ENCODE measurements at regions not wholly inside any gene's neighbourhood (a gene's known extent, or its start where the extent isn't known, plus 50 kb on each side); places are given as distances from the start of the nearest gene placed in this dataset.

- DNase-seq, result no peak
These were observed 142.5 kb downstream of the RBFOX3 start for GRCh38 chr17:79468183-79468944.

DNA sequence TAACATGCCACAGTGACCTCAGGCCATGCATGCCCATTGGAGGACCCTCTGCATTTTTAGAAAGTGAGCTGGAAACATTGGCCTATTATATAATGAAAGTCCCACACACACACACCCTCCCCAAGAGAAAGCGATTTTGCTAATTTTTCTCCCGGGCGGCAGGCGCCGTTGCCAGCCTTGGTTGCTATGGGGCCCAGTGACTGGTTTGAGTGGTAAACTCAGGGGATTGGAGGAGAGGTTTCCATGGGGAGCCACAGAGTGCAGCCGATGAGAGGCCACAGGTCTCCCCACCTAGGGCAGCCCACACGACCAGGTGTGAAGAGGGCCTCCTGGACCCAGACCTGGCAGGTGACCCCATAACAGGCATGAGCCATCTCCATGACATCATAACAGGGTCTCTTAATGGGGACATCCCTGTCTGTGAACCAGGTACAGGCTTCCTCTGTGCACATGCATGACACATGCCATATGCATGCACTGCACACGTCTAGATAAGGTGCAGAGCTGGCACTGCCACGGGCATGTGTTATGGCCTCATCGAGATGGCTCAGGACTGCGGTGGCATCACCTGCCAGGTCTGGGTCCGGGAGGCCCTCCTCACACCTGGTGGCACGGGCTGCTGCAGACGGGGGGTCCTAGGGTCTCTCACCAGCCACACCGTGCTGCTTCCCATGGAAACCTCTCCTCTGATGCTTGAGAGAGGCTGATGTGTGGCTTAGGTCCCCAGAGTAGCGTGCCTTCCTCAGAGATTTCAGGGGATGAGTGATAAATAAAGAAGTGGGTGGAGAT is 144.1 kb downstream of the RBFOX3 start:
- no peak for DNase-seq

GRCh38 chr17:79465681-79466025 is 145.2 kb downstream of the RBFOX3 start:
- DNase-seq, result no peak

DNA sequence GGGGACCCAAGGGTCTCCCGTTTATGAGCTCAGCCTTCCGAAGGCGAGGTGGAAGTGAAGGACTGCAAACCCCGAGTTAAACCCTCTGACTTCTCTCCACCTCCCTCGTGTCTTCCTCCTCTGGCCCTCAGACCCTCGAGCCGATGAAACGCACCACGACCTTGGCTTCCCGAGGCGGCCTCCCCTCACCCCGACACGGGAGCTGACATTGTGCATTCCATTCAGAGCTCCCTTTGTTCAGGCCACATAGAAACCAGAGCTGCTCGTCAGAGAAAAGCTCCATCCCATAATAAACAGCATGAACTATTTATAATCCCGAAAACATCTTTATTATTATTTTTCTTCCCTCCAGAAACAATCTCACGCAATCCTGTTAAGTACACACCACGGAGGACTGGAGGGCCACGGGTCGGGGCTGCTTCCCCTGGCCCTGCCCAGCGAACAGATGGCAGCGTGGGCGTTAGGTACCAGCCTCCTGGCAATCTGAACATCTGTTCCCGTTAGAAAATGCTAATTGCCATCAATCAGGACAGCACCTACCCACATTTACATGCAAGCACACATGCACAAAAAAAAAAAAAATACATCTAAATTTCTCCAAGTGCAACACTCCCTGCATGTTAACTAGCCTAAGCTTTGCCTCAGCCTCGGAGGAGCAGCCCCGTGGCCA is 145.7 kb downstream of the RBFOX3 start:
- no peak for DNase-seq

DNA sequence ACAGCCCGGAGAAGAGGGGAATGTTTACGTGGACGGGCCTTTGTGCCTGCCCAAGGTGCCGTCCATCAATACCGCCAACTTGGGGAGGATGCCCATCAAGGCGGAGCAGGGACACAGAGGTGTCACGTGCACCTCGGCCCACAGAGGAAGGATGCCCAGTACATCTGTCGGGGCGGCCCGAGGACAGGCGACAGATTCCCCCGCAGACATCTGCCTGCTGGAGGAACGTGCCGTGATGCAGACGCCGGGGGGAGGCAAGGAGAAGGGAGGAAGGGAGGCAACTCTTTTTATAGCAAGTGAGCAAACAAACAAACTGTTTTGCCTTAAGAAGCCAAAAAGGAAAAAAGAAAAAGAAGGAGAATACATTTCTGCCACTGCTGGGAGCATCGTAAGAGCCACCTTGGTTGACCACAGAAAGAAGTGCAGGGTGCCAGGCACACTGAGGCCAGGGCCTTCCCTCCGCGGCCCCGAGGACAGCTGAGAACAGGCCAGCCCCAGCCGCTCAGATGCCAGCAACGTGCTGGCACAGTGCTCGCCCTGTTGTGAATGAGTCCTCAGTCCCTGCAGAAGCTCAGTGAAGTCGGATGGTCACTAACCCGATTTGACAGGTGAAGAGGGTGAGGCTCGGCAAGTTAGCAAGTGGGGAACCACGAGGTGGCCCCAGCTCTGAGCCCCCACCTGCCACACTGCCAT is 146.4 kb downstream of the RBFOX3 start:
- DNase-seq, result no peak

DNA sequence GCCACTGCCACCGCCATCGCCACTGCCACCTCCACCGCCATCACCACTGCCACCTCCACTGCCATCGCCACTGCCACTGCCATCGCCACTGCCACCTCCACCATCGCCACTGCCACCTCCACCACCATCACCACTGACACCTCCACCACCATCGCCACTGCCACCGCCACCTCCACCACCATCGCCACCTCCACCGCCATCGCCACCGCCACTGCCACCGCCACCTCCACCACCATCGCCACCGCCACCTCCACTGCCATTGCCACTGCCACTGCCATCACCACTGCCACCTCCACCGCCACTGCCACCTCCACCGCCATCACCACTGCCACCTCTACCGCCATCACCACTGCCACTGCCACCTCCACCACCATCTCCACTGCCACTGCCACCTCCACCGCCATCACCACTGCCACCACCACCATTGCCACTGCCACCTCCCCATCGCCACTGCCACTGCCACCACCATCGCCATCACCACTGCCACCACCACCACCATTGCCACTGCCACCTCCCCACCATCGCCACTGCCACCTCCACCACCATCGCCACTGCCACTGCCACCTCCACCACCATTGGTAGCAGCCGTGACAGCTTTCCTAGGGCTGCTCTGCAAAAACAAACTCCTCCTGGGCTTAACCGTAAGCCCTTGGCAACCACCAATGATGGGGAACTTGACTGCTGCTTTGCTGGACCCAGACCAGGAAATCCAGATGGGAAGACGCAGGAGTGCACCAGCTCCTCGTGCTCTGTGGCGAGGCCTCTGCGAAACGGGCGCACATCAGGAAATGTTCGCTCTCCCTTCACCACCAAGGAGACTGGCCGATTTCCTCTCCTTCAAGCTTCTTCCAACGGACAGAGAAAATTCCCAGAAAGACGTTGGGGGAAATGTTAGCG is 147.2 kb downstream of the RBFOX3 start:
- no peak for DNase-seq

- DNase-seq, result no peak
These were observed 149.8 kb downstream of the RBFOX3 start for GRCh38 chr17:79461041-79461440.

GRCh38 chr17:79459846-79460245 is 151.0 kb downstream of the RBFOX3 start:
- no peak for DNase-seq

GRCh38 chr17:79459003-79459655 is 151.7 kb downstream of the RBFOX3 start:
- no peak for DNase-seq

- no peak for DNase-seq
These were observed 152.5 kb downstream of the RBFOX3 start for GRCh38 chr17:79458356-79458755.

DNA sequence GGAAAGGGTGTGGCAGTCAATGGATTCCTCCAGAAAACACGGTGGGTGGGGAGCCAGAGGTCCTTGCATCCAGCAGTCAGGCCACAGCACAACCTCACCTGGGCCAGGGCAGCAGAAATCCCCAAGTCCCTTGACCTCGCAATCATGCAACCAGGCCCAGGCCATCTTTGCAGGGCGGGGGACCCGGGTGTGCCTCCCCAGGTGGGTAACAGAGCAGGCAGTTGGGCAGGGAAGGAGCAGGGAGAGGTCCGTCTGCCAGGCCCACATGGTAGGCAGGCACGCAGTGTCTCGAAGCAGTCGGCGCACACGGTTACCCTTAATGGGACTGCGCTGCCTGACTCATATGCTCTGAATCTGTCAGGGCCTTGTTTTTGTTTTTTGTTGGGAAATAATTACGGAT is 153.0 kb downstream of the RBFOX3 start:
- DNase-seq, result no peak

GRCh38 chr17:79457376-79457775 is 153.5 kb downstream of the RBFOX3 start:
- DNase-seq, result no peak

DNA sequence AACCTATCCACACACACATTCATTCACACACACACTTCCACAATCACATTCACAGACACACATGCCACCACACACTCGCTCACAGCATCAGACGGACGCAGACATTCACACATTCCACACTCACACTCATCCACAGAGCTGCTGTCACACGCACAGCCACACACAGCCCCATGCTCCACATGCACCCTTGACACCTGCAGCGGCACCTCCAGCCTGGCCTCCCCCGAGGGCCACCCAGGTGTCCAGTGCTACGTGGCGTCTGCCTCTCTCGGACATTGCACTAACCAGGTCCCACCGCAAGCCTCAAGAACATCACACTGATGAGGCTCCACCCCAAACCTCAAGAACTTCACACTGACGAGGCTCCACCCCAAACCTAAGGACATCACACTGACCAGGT is 155.2 kb downstream of the RBFOX3 start:
- DNase-seq, result no peak

DNA sequence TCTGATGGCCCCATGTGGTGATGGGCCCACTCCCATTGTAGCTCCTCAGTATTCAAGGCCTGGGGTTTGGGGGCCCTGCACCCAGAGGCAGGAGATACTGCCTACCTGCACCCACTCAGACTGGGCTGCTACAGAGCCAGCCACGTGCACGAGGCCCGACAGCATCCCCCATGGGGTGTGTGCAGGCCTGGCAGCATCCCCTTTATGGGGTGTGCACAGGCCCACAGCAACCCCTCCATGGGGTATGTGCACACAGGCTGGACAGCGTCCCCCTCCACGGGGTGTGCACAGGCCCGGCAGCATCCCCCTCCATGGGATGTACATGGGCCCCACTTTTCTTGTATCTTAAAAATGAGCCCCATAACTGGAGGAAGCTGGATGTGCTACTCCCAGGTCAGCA is 156.0 kb downstream of the RBFOX3 start:
- DNase-seq, result no peak

DNA sequence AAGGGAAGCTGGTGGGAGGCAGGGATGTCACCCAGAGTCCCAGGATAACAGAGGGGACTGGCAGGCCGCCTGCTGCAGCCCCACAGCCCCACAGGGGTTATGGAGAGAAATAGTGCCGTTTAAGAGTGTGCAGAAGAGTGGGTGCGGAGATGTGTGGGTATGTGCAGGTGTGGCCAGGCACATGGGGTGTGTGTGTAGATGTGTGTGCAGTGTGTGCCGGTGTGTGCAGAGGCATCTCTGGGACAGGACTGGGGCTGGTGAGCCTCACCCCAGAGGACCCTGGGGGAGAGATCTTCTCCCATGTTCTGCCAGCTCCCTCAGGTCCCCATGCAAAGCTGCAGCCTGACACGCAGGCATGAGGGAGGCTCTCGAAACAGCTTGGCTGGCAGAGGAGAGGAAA is 157.4 kb downstream of the RBFOX3 start:
- DNase-seq, result no peak

GRCh38 chr17:79452706-79453105 is 158.1 kb downstream of the RBFOX3 start:
- DNase-seq, result no peak

DNA sequence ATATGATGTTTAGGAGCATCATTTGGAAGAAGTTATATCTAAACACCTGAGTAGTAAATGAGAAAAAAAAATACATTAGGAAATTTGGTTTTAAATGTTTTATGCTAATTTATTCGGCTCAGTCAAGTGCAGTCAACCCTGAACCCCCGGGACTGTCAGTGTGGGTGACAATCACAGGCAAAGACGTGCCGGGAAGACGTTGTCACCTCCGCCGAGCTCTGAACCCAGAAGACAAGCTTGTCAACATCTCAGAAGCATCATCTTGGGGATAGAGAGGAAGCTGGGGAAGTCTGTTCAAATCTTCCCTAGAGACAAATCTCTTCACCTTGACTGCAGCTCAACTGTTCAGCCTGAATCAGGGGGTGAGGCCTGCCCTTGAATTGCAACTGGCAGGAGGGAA is 159.7 kb downstream of the RBFOX3 start:
- no peak for DNase-seq

DNA sequence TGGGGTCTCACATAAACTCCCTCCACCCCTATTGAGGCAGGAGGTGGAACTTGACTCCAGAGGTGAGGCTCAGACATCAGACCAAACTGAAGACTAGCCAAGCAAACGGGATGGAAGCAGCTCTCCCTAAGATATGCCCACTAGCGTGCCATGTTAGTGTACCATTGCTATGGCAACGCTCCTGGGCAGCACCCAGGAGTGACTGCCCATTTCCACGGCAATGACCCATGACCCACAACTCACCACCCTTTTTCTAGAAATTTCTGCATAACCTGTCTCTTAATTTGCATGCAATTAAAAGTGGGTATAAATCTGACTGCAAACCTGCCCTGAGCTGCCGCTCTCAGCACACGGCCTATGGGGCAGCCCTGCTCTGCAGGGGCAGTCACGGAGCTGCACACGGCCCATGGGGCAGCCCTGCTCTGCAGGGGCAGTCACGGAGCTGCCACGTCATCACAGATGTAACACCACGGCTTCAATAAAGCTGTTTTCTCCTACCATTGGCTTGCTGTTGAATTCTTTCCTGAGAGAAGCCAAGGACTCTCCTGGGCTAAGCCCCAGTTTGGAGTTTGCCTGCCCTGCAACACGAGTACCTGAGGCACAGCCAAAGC is 164.3 kb downstream of the RBFOX3 start:
- DNase-seq, result no peak

DNA sequence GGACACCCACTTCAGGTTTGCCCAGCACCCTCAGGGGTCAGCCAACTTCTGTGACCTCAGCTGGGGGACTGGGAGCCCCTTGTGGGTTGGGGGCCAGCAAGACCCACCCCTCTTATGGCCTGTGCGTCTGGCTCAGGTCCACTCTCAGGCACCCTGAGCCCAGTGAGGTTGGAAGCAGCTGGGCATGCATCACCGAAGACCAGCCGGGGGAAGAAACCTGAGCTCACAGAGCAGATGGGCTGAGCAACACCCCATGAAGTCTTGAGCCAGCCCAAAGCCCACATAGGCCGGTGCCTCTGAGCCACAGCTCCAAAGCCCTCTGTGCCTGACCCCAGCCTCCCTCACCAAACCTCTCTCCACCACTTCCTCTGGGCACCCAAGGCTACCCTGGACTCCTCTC is 166.7 kb downstream of the RBFOX3 start:
- DNase-seq, result no peak

GRCh38 chr17:79443026-79443425 is 167.8 kb downstream of the RBFOX3 start:
- DNase-seq, result no peak
